Memory B cell (primary cell): ENCODE measurements at regions not wholly inside any gene's neighbourhood (a gene's known extent, or its start where the extent isn't known, plus 50 kb on each side); places are given as distances from the start of the nearest gene placed in this dataset.

Experiments used
- ATAC-seq: fragments of 150-1000 bp; cut with Tn5 transposase; 2 replicates; pipeline ENCODE4 v1.10.0; 2021; ENCODE audit warnings: low read depth, mild to moderate bottlenecking, moderate library complexity
- DNase-seq, 2 donors: peaks; one replicate each; pipeline ENCODE4 v3.0.0; 2022; ENCODE audit warnings: low spot score in 2 of 2
- H3K27ac Mint-ChIP-seq: one replicate; pipeline ENCODE4 v1.8.0; 2022; ENCODE audit warnings: mild to moderate bottlenecking, moderate library complexity, mixed read lengths
- H3K27me3 Mint-ChIP-seq: one replicate; pipeline ENCODE4 v1.8.0; 2022; ENCODE audit warnings: mixed read lengths
- H3K36me3 Mint-ChIP-seq: one replicate; pipeline ENCODE4 v1.8.0; 2022; ENCODE audit warnings: mild to moderate bottlenecking, mixed read lengths
- H3K4me1 Mint-ChIP-seq: one replicate; pipeline ENCODE4 v1.8.0; 2022; ENCODE audit warnings: mixed read lengths
- H3K4me3 Mint-ChIP-seq: one replicate; pipeline ENCODE4 v1.8.0; 2022; ENCODE audit warnings: mild to moderate bottlenecking, moderate library complexity, mixed read lengths
- H3K9me3 Mint-ChIP-seq: one replicate; pipeline ENCODE4 v1.8.0; 2022; ENCODE audit warnings: mixed read lengths

GRCh38 chr2:199602896-199603717 lies 145.4 kb upstream of the SATB2 start:
- H3K27me3 Mint-ChIP-seq = peaks cover 3% of the 10 kb centered on the region
- ATAC-seq (no peak), DNase-seq (no peak)
- H3K9me3 Mint-ChIP-seq = peaks cover 1% of the 10 kb centered on the region
- no peaks in the 10 kb centered on the region for H3K36me3 Mint-ChIP-seq
- H3K27ac Mint-ChIP-seq = no peak overlapping the region
- no peaks in the 10 kb centered on the region for H3K4me1 Mint-ChIP-seq
- H3K4me3 Mint-ChIP-seq = no peak overlapping the region

- DNase-seq (no peak), ATAC-seq (no peak)
- Mint-ChIP-seq H3K9me3 (peaks cover 1% of the 10 kb centered on the region), H3K36me3 (no peaks in the 10 kb centered on the region), H3K27me3 (peaks cover 3% of the 10 kb centered on the region), H3K4me1 (no peaks in the 10 kb centered on the region), H3K4me3 (no peak overlapping the region), H3K27ac (no peak overlapping the region)
Observed at GRCh38 chr2:199602271-199602895, 144.6 kb upstream of the SATB2 start.

DNA sequence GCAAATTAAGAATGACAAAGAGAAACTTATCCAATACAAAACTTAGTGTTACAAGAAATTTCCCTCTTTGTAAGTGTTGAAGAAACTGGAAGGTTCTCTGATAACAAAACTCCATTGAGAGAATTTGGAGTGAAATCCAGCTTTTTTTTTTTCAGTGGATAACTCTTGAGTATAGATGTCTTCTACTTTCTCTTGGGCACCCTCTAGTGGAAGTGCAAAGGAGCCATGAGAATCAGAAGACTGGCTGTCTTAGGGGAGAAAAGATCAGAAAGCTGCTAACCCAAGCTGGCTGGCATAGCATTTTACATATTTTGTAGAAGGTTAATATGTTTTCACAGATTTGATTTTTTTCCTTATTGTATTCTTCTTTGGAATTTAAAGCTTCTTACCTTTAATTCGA lies 138.8 kb upstream of the SATB2 start:
- H3K36me3 Mint-ChIP-seq = no peaks in the 10 kb centered on the region
- DNase-seq (no peak), ATAC-seq (no peak)
- H3K27me3 Mint-ChIP-seq = no peaks in the 10 kb centered on the region
- H3K4me1 Mint-ChIP-seq = no peaks in the 10 kb centered on the region
- no peak overlapping the region for H3K27ac Mint-ChIP-seq
- H3K9me3 Mint-ChIP-seq = no peaks in the 10 kb centered on the region
- no peak overlapping the region for H3K4me3 Mint-ChIP-seq

- Mint-ChIP-seq H3K4me1 (no peaks in the 10 kb centered on the region), H3K27me3 (no peaks in the 10 kb centered on the region), H3K36me3 (no peaks in the 10 kb centered on the region), H3K9me3 (no peaks in the 10 kb centered on the region), H3K27ac (no peak overlapping the region), H3K4me3 (no peak overlapping the region)
- DNase-seq (no peak), ATAC-seq (no peak)
Observed at GRCh38 chr2:199594443-199594842, 136.7 kb upstream of the SATB2 start.

- Mint-ChIP-seq H3K27me3 (no peaks in the 10 kb centered on the region), H3K4me1 (no peaks in the 10 kb centered on the region), H3K4me3 (no peak overlapping the region), H3K9me3 (no peaks in the 10 kb centered on the region), H3K36me3 (no peaks in the 10 kb centered on the region), H3K27ac (no peak overlapping the region)
- DNase-seq = no peak
- no peak for ATAC-seq
Observed at GRCh38 chr2:199591826-199592225, 134.1 kb upstream of the SATB2 start.

DNA sequence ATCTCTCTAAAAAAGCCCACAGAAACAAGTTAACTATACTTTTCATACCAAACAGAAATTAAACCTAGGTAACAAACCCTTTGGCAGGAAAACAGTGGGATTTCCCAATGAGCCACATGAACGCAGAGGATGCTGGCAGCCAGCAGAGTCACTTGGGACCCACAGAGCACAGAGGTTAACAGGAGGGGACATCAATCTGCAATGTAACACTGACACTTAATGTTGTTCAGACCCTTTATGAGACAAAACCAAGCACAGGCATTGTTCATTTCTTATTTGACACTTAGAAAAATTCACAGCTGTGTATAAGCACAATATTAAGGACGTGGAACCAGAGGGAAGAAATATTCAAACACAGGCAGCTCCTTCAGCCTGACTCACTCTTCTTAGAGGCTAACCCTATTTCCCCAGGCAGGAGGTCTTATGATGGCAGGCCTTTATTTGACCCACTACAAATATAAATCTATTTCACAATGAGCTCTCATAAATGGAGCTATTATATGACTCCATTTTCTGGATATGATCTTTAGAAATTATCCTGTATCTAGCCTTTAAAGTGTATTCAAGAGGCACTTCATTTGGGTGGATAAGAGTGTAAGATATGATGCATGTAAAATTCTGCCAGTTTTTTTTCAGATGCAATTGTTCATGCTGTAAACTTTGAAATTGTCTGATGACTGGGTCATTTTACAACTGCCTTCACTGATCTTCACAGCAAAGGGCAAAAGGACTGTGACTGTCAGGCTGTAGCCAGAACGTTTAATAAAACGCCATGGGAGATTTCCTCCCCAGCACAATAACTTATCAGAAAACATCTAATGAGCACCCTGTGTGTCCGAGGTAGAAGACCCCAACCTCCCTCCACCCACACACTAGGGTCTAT lies 132.8 kb upstream of the SATB2 start:
- Mint-ChIP-seq H3K27me3 (no peaks in the 10 kb centered on the region), H3K36me3 (no peaks in the 10 kb centered on the region), H3K4me1 (no peaks in the 10 kb centered on the region), H3K27ac (no peak overlapping the region), H3K4me3 (no peak overlapping the region), H3K9me3 (no peaks in the 10 kb centered on the region)
- ATAC-seq (no peak), DNase-seq (no peak)

DNA sequence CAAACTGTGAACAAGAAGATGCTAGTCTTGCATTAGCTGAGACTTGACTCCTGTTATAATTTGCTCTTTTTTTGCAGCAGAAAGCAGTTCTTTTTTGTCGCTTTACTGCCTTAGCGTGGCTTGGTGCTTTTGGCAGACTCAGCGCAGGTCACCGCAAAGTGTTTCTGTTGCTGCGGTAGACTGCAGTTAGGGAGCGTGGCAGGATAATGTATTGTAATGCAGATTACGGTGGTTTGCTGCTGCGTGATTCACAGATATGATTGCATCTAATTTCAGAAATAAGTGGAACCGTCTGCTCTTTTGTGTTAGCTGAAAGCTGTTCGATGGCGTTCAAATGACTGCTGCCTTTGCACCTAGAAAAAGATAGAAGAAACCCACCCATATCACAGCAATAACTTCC lies 131.6 kb upstream of the SATB2 start:
- DNase-seq = no peak
- ATAC-seq = no peak
- no peaks in the 10 kb centered on the region for H3K27me3 Mint-ChIP-seq
- H3K9me3 Mint-ChIP-seq = no peaks in the 10 kb centered on the region
- H3K27ac Mint-ChIP-seq = no peak overlapping the region
- H3K4me1 Mint-ChIP-seq = no peaks in the 10 kb centered on the region
- no peaks in the 10 kb centered on the region for H3K36me3 Mint-ChIP-seq
- no peak overlapping the region for H3K4me3 Mint-ChIP-seq

DNA sequence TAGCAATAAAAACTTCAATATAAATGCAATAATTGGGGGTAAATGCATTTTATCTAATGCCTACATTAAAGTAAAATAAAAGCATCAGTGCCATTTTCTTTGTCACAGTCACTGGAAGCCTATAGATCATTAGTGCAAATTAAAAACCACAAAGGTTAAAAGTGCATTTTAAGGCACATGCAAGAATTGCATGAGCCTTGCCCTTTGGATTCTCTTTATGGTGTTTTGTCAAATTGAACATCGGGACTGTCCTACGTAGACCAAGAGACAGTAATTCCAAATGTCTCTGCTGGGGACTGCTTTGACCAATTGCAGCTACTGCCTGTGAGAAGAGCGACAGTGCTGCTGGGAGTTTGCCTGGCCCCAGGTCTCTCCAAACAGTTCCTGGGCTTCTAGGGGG lies 130.3 kb upstream of the SATB2 start:
- Mint-ChIP-seq H3K9me3 (no peaks in the 10 kb centered on the region), H3K27me3 (peaks cover 1% of the 10 kb centered on the region), H3K27ac (no peak overlapping the region), H3K4me3 (no peak overlapping the region), H3K4me1 (no peaks in the 10 kb centered on the region), H3K36me3 (no peaks in the 10 kb centered on the region)
- no peak for ATAC-seq
- no peak for DNase-seq

DNA sequence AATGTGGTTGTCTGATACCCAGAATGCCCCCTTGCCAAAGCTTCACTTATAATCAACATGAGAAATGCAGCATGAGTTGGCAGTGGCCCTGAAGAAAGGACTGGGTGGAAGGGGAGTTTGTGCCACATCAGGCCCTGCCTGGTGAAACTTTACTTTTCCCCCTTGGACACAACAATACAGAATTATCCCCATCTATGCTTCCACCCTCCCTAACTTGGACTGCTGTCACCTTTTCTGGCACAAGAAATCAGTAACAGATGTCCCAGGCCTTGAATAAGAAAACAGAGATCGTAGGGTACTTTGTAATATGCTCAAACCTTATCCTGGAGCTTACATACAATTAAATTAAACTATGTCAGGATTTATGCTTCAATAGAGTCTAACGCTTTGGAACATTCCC lies 128.9 kb upstream of the SATB2 start:
- Mint-ChIP-seq H3K27me3 (peaks cover 4% of the 10 kb centered on the region), H3K4me3 (no peak overlapping the region), H3K4me1 (peaks cover 3% of the 10 kb centered on the region), H3K27ac (no peak overlapping the region), H3K9me3 (no peaks in the 10 kb centered on the region), H3K36me3 (no peaks in the 10 kb centered on the region)
- ATAC-seq = no peak
- DNase-seq = no peak

DNA sequence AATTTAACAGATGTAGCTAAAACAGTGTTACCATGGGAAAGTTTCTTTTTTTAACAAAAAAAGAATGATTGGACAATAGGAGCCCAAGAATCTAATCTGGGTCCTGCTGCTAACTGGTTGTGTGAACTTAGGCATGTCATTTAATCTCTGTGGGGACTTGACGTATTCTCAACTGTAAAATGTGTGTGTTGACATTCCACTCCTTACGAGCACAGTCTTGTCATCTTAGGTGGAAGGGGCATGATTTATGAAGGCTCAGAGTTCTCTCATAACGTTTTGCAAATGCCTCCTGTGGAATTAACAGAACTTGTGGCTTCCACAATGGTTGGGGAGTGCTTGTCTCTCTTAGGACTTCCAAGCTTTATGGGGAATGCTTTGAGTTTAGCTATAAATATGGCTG lies 125.9 kb upstream of the SATB2 start:
- no peak for ATAC-seq
- no peak for DNase-seq
- Mint-ChIP-seq H3K27ac (no peak overlapping the region), H3K4me1 (peaks cover 3% of the 10 kb centered on the region), H3K9me3 (no peaks in the 10 kb centered on the region), H3K27me3 (peaks cover 4% of the 10 kb centered on the region), H3K4me3 (no peak overlapping the region), H3K36me3 (no peaks in the 10 kb centered on the region)

DNA sequence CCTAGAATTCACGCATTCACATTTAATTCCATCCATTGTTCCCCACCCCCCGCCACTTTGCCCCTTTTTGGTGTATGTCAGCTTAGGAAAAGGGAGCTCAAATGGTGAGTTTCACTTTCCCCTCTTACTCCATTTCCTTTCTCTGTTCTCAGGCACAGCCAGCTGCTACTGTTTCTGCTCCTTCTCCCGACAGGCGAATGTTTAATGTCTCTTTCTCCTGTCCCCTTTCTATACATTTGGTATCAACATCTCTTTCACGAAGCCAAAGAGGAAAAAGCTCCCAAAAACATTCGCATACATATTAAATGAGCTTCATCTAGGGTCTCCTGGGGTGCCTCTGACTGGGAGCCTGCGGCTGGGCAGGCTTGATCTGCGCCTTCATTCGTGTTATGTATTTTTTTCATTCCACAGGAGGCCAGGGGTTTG lies 124.2 kb upstream of the SATB2 start:
- no peak for ATAC-seq
- Mint-ChIP-seq H3K27ac (no peak overlapping the region), H3K36me3 (no peaks in the 10 kb centered on the region), H3K27me3 (peaks cover 4% of the 10 kb centered on the region), H3K4me1 (peaks cover 3% of the 10 kb centered on the region), H3K9me3 (no peaks in the 10 kb centered on the region), H3K4me3 (no peak overlapping the region)
- no peak for DNase-seq

DNA sequence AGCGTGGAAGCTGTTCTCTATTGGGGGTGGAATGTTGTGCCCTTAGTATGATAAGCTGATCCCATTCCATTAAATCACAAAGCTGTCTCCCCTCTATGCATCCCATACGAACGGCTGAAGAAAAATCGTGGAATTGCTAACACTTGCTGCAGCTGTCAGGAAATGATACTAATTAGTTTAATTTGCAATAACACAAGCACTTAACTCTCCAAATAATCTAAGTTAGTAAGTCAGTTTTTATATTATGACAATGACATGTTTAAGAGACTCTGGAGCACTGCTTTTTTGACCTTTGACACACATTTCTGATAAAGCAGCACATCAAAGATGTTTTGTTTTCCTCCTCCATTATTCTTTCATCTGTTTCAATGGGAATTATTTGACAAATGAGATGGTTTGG lies 123.7 kb upstream of the SATB2 start:
- ATAC-seq (no peak), DNase-seq (no peak)
- H3K4me1 Mint-ChIP-seq = peaks cover 3% of the 10 kb centered on the region
- peaks cover 4% of the 10 kb centered on the region for H3K27me3 Mint-ChIP-seq
- no peak overlapping the region for H3K27ac Mint-ChIP-seq
- H3K36me3 Mint-ChIP-seq = no peaks in the 10 kb centered on the region
- H3K9me3 Mint-ChIP-seq = no peaks in the 10 kb centered on the region
- H3K4me3 Mint-ChIP-seq = no peak overlapping the region

DNA sequence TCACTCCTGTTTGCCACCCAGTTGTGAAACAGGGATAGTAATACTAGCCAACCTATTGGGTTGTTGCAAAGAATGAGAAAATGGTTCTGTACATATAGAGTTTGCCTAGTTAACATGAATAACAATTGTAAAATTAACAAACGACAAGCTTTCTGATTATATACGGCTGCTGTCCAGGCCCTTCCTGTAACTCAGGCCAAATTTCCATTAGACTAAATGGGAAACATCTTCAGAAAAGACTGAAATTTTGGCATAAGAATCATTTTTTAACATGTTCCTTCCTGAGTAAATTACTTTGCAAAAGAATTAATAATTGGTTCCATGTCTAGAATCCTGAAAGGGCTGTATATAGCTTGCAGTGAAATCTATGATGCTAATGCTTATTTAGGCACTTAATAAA lies 117.7 kb upstream of the SATB2 start:
- H3K36me3 Mint-ChIP-seq = no peaks in the 10 kb centered on the region
- no peak for DNase-seq

DNA sequence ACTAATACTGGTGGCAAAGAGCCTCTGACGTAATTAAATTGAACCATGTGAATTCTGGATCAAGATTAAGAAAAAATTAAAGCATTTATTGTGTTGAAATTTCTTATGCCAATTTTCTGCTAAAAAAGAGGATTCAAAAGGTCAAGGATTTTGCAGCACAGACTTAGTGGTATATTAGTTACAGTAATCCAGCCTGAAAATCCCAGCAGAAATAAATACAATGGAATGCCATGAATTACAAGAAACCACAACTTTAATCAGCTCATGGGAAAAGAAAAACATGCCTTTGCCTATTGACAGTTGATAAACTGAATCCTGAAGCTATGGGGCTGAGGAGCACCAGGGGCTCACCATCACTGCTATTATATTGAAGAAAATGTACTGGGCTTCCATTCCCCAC lies 114.8 kb upstream of the SATB2 start:
- Mint-ChIP-seq H3K4me3 (no peak overlapping the region), H3K36me3 (no peaks in the 10 kb centered on the region), H3K27me3 (no peaks in the 10 kb centered on the region), H3K9me3 (no peaks in the 10 kb centered on the region), H3K4me1 (no peaks in the 10 kb centered on the region), H3K27ac (no peak overlapping the region)
- ATAC-seq (no peak), DNase-seq (no peak)

More for the DNA sequence above, 117.7 kb upstream of the SATB2 start:
- Mint-ChIP-seq H3K4me3 (no peak overlapping the region), H3K4me1 (no peaks in the 10 kb centered on the region), H3K27ac (no peak overlapping the region), H3K9me3 (no peaks in the 10 kb centered on the region), H3K27me3 (no peaks in the 10 kb centered on the region)
- ATAC-seq = no peak
